Psoas muscle (tissue), 7 donors: ENCODE measurements at regions not wholly inside any gene's neighbourhood (a gene's known extent, or its start where the extent isn't known, plus 50 kb on each side); places are given as distances from the start of the nearest gene placed in this dataset.

Experiments used
- ATAC-seq, 4 donors: fragments of 200-7000 bp; cut with Tn5 transposase; one replicate each; pipeline ENCODE4 v1.9.1; 2020; ENCODE audit warnings: moderate library complexity in 3 of 4, mild to moderate bottlenecking in 2 of 4
- DNase-seq, 2 donors: peaks; one replicate each; pipeline ENCODE4 v3.0.0-alpha.2; 2020
- H3K27ac ChIP-seq: fragments of 200-600 bp; one replicate; pipeline ENCODE4 v1.8.0; 2022
- H3K27me3 ChIP-seq, 3 donors: fragments of 200-600 bp in 1 of 3; one replicate each; pipeline versions ENCODE4 v1.6.1 to v1.8.0; 2013 to 2022; ENCODE audit warnings: low read length in 2 of 3, mild to moderate bottlenecking in 2 of 3, moderate library complexity in 1 of 3; ENCODE audit not compliant: insufficient read depth in 3 of 3
- H3K36me3 ChIP-seq, 2 donors: fragments of 200-600 bp in 1 of 2; one replicate each; pipeline versions ENCODE4 v1.6.1 to v1.8.0; 2013 to 2022; ENCODE audit warnings: low read depth in 1 of 2, mild to moderate bottlenecking in 1 of 2, moderate library complexity in 1 of 2; ENCODE audit not compliant: insufficient read depth in 1 of 2
- H3K4me1 ChIP-seq: fragments of 200-600 bp; one replicate; pipeline ENCODE4 v1.8.0; 2022
- H3K4me3 ChIP-seq: fragments of 200-600 bp; one replicate; pipeline ENCODE4 v1.8.0; 2022; ENCODE audit warnings: mild to moderate bottlenecking
- H3K9me3 ChIP-seq: fragments of 200-600 bp; one replicate; pipeline ENCODE4 v1.8.0; 2022
- CTCF ChIP-seq: fragments of 200-600 bp; IDR thresholded peaks from one replicate; pipeline ENCODE4 v1.8.0; 2022; ENCODE audit warnings: antibody characterized with exemption
- WGBS, 3 donors: extraction: QIAGEN DNeasy Blood & Tissue Kit; methylation state at CpG; one replicate each; pipeline versions ENCODE4 v1.1.6 to v1.1.7; 2013; 5-methylcytosine and 5-hydroxymethylcytosine counted together
- intact Hi-C, 2 donors: fragments of 100-400 bp; cut with DNase I; formaldehyde crosslinking; loops; one replicate each; pipeline versions ENCODE4 v1.11.0 to v1.14.2; 2022
- donor health status: healthy with polysubstance abuse.
- donor health status: DM: no; HTN: no; CAD: no; lungs with moderate emphysema.
- donor health status: Bipolar disorder and iron deficiency.
- donor health status: healthy.
- donor health status: DM: yes; HTN: yes; CAD: no.
- donor health status: DM: no; HTN: no; CAD: no.
- donor health status: DM: yes; HTN: yes; CAD: no.

- intact Hi-C loops, result no loop called here
- no peak for TF ChIP-seq CTCF
- ATAC-seq, result no peak
- Histone ChIP-seq H3K4me1 (no peaks in the 10 kb centered on the region), H3K4me3 (no peak overlapping the region), H3K36me3 (no peaks in the 10 kb centered on the region), H3K27me3 (no peaks in the 10 kb centered on the region), H3K9me3 (no peaks in the 10 kb centered on the region), H3K27ac (no peak overlapping the region)
- WGBS, 3 donors, result 43 to 54% (median 51%) methylated on average over 1 of the region's 1 CpG
- no peak for DNase-seq
Observed at GRCh38 chr4:167930166-167930565, 162.2 kb upstream of the ANXA10 start.

- Histone ChIP-seq H3K4me3 (no peak overlapping the region), H3K27me3 (no peaks in the 10 kb centered on the region), H3K36me3 (no peaks in the 10 kb centered on the region), H3K4me1 (no peaks in the 10 kb centered on the region), H3K9me3 (no peaks in the 10 kb centered on the region), H3K27ac (no peak overlapping the region)
- no peak for TF ChIP-seq CTCF
- intact Hi-C loops, result no loop called here
- DNase-seq, result no peak
- no peak for ATAC-seq
- WGBS, 3 donors, result 65 to 66% (median 66%) methylated on average over 4 of the region's 4 CpGs
Observed at GRCh38 chr4:167934216-167934615, 158.1 kb upstream of the ANXA10 start.

- intact Hi-C loops, result no loop called here
- ATAC-seq (no peak), DNase-seq (no peak)
- TF ChIP-seq CTCF, result no peak
- no peaks in the 10 kb centered on the region for H3K9me3 ChIP-seq
- H3K27me3 ChIP-seq, result no peaks in the 10 kb centered on the region
- no peaks in the 10 kb centered on the region for H3K36me3 ChIP-seq
- H3K4me1 ChIP-seq, result no peaks in the 10 kb centered on the region
- H3K27ac ChIP-seq, result no peak overlapping the region
- no peak overlapping the region for H3K4me3 ChIP-seq
- WGBS, 3 donors, result 57 to 68% (median 57%) methylated on average over 10 of the region's 10 CpGs
Observed at GRCh38 chr4:167939863-167940616, 152.3 kb upstream of the ANXA10 start.

- no peak overlapping the region for H3K4me3 ChIP-seq
- TF ChIP-seq CTCF, result no peak
- H3K27me3 ChIP-seq, result no peaks in the 10 kb centered on the region
- DNase-seq (no peak), ATAC-seq (no peak)
- intact Hi-C loops, result no loop called here
- 26 to 36% (median 28%) methylated on average over 3 of the region's 3 CpGs for WGBS, 3 donors
- no peaks in the 10 kb centered on the region for H3K4me1 ChIP-seq
- no peak overlapping the region for H3K27ac ChIP-seq
- H3K36me3 ChIP-seq, result no peaks in the 10 kb centered on the region
- no peaks in the 10 kb centered on the region for H3K9me3 ChIP-seq
Observed at GRCh38 chr4:167943872-167944505, 148.3 kb upstream of the ANXA10 start.
